GM19035 (cell line): ENCODE measurements at regions not wholly inside any gene's neighbourhood (a gene's known extent, or its start where the extent isn't known, plus 50 kb on each side); places are given as distances from the start of the nearest gene placed in this dataset.
"Not testable (repeated sequence)": the region's sequence is repeated elsewhere in the genome, so short reads cannot be mapped to it uniquely, and the experiment has no call there.

ENCODE experiments used
- ATAC-seq: cut with Tn5 transposase; IDR thresholded peaks from one replicate; pipeline ENCODE4 v1.9.1; 2021; ENCODE audit not compliant: unreplicated experiment

DNA sequence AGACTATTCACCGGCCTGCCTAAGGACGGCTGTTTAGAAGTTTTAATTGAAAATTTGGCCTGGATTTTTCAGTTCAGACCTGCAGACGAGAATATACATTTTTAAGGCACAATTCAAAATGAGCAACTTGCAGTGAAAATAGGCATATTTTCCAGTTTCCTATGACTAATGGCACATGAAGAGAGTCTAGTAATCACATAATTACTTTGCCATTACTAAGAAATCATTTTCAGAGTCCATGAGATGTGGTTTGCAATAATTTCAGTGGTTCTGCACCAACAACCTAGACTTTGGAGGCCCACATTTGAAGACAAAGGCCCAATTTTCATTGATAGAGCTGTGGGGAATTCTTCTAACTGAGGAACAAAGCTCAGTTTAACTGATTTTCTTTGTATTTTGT lies 205.3 kb downstream of the SOX2 start:
- ATAC-seq, result no peak

DNA sequence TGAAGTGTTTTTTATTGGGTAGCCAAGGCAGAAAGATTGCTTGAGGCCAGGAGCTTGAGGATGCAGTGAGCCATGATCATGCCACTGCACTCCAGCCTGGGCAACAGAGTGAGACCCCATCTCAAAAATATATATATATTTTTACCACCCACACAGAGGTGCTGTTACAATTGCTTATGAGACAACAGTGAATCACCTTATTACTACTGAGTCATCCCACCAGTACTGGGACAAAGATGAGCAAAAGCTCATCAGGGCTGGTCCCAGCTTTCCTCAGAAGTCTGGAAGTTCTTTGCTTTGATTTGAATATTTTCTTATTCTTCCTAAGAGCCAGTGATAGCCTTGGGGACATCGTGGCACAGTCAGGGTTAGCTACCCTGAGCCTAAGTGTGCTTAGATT lies 207.7 kb downstream of the SOX2 start:
- no peak for ATAC-seq

DNA sequence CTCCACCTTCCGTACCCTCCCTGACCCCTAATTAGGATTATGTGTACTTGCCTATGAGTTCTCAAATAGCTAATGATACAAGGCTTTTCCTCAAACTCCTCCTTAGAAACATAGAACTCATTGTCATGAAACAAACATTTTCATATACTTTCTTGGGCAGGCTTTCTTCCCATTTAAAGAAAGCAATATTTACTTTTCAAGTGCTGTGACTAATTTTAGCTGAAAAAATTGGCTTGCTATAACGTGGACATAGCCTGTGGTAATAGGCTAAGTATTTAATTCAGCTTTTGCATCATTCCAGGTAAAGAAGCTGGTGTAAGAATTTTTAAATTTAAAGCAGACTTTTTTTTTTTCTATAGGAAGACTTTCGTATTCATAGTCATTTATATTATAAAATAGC lies 208.7 kb downstream of the SOX2 start:
- no peak for ATAC-seq

DNA sequence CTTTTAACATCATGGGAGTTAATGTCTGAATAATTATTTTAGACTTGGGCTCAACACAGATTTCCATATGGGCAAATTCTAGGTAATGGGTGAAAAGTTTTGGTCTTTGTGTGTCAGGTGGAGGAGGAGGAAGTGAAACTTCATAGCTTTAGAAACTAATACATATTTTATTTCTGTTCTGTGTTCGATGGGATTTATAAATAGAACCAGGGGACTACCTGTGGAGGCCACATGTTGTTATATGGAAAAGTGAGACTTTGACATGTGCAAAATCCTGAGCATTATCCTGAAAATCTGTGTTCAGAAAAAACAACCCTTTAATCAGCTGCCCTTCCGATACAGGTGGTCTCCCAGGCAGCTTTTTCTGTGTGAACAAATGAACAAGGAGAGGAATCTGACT lies 209.5 kb downstream of the SOX2 start:
- ATAC-seq, result peak; percentile 97

DNA sequence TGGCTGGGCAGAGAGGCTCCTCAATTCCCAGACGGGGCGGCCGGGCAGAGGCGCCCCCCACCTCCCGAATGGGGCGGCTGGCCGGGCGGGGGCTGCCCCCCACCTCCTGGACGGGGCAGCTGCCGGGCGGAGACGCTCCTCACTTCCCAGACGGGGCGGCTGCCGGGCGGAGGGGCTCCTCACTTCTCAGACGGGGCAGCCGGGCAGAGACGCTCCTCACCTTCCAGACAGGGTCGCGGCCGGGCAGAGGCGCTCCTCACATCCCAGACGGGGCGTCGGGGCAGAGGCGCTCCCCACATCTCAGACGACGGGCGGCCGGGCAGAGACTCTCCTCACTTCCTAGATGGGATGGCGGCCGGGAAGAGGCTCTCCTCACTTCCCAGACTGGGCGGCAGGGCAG lies 214.1 kb downstream of the SOX2 start:
- ATAC-seq, result not testable (repeated sequence)

DNA sequence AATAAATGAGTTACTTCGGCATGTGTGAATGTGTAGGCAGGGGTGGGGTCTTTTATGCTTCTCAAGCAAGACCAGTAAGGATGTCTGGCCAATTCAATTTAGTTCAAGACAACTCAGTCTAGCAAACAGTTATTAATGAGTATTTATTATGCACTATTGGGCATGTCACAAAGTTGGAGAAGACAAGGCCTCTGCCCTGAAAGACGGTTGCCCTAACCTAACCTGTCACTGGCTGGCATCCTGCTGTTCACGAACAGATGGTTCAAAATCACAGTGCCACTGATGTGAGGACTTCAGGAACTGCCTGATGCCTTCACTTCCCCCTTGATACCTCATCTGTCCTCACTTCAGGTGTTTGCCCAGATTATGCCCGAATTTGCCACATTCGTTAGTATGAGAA lies 217.8 kb downstream of the SOX2 start:
- no peak for ATAC-seq

DNA sequence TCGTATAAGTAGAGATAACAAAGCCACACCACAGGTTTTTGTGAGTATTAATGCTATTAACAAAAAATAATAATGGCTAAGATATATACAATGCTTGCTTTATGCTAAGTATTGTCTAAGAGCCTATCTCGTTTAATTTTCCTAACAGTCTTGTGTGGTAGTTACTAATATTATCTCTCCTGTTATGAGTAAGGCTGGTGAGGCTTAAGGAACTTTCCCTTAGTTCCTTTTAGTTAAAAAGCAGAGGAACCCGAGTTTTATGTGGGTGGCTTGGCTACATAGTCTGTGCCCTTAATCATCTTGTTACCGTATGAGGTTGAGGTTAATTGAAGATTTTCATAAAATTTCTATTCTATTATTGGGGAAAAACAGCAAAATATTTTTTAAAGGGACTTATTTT lies 218.4 kb downstream of the SOX2 start:
- ATAC-seq, result no peak

DNA sequence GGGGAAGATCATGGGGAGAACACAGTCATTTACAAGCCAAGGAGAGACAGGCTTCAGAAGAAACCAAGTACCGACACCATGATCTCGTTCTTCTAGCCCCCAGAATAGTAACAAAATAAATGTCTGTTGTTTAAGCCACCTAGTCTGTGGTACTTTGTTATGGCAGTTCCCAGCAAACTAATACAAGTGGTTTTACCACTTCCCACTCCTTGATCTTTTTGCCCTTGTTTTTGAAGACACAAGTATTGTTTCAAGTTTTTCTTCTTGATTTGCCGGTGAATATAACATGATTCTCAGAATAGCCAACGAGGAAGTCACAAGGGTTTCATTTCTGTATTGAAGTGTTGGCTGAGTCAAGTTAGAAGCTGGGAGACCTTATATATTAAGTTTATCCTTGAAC lies 220.3 kb downstream of the SOX2 start:
- ATAC-seq, result peak; percentile 70

DNA sequence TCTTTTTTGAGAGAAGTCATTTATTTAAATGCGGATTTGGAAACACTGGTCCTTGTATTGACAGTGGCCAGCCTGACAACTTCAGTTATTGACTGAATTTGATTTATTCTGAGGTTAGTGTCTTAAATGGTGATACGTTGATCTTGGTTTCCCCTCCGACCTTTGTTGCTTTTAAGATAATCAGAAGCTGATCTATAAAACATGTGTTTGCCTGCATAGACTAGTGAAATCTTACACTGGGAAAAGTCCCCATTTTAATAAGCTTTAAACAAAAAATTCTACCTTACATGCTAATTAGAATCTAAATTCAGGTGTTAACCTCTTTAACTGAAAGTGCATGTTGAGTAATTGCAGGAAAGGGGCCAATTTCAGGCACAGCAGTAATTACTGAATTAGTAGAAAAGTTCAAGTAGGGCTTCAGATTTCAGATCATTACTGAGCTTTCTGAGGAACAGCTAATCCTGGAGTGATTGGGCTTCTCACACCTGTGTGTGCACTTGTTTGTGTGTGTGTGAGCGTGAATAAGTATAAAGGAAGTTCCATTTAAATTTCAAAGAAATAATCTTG lies 221.4 kb downstream of the SOX2 start:
- ATAC-seq, result no peak

DNA sequence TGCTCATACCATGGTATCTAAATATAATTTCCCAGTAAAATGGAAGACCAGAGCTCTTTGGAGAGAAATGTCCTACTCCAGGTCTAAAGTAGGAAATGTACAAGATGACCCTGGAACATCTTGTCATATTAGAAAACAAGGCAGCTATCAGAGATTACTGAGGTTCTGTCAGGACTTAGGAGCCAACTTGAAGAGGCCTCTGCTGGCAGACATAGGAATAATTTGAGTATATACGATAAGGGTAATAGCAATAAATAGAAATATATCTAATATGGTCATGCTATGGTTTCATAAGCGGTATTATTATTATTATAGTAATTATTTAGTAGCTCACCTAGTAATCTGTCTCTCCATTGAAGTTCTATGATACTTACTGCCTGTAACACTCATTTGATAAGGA lies 224.2 kb downstream of the SOX2 start:
- no peak for ATAC-seq

DNA sequence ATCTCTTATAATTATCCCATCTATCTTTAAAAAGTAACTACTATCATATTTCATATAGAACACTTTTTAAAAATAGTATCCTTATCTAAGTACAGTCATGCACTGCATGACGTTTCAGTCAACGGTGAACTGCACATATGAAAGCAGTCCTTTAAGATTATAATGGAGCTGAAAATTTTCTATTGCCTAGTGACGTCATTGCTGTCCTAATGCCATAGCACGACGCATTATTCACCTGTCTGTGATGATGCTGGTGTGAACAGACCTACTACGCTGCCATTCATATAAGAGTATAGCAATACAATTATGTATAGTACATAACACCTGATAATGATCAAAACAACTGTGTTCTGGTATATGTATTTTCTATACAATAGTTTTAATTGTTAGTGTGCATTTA lies 225.0 kb downstream of the SOX2 start:
- no peak for ATAC-seq

DNA sequence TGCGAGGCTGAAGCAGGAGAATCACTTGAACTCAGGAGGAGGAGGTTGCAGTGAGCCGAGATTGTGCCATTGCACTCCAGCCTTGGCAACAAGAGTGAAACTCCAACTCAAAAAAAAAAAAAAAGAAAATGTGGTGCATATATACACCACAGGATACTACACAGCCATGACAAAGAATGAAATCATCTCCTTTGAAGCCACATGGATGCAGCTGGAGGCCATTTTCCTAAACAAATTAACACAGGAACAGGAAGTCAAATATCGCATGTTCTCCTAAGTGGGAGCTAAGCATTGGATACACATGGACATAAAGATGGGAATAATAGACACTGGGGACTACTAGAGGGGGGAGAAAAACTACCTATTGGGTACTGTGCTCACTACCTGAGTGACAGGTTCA lies 226.9 kb downstream of the SOX2 start:
- not testable (repeated sequence) for ATAC-seq

DNA sequence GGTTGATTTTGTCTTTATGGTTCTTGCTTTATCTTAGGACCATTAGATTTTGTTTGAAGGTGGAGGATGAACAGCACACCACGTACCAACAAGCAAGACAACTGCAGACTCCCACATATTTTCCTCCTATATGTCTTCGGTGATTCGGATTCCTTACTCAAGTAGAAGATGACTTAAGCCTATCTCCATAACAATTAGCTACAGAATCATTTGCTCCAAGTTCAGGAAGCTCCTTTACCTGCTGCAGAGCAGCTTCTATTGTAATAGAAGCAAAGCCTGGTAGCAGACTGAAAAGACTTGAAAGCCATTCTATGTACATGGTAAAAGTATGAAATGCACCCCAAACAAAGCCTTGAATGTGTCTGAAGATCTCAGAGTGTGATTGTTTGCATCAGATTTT lies 229.0 kb downstream of the SOX2 start:
- ATAC-seq, result no peak

DNA sequence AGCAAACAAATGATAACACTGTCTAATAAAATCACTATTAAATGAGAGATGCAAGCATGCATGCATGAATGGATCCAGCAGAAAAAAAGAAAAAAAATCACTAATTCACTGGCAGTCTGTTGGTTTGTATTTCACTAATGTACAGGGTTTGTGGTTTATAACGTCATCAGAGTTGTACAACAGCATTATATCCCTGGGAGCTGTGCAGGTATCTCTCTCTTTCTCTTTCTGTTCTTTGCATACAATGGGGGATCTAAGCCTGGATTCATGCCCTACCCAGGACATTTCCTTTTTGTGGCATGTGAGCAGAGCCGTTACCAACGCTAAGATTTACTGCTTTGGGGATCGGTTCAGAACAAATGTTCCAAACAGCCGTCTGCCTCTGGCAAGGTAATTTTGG lies 229.5 kb downstream of the SOX2 start:
- peak; percentile 71 for ATAC-seq

DNA sequence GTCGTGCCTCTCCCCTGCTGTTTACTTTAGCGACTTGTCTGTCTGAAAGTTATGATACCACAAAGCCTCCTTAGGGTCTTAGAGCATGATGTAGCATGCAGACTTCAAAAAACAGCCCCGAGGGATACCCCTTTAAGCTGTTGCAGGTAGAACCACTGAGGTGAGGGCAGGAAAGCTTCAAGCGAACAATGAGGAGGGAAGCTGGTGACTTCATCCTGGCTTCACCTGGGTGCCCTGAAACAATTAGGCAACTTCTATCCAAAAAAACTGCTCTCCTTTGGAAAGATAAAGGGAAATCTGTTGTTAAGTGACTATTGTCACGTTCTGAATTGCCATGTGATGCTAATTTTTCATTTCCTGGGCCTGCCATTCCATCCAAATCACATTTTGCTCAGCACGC lies 231.6 kb downstream of the SOX2 start:
- no peak for ATAC-seq

DNA sequence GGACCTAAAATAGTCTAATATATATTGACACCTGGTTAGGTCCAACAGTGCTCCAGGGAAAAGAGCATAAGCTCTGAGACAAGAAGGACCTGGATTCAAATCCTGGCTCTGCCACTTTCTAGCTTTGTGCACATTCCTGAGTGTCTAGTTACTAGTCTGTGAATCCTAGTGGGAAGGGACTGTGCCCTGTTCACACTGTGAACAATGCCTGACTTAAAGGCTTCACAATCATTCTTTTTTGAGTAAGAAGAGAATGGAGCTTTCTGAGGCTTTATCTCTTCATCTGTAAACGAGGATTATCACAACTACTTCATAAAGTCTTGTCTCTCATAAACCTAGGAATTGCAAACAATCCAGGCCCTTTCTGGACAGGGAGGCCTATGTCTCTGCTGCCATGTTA lies 235.9 kb downstream of the SOX2 start:
- no peak for ATAC-seq

DNA sequence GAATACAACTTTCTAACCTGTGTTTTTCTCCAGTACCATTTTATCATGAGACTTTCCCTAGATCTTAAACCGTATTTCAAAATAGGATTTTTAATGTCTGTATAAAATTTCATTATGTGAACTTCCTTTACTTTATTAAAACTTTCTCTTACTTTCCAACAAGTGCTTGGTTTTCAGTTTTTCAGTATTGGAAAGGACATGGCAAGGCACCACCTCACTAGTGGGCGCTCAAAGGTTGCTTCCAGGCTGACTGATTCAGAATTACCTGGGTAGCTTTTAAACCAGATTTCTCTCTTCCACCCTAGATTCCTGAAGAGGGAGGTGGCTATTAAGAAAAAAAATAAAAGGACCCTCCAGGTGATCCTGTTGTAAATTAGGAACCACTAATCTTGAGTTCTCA lies 236.6 kb downstream of the SOX2 start:
- ATAC-seq, result no peak

DNA sequence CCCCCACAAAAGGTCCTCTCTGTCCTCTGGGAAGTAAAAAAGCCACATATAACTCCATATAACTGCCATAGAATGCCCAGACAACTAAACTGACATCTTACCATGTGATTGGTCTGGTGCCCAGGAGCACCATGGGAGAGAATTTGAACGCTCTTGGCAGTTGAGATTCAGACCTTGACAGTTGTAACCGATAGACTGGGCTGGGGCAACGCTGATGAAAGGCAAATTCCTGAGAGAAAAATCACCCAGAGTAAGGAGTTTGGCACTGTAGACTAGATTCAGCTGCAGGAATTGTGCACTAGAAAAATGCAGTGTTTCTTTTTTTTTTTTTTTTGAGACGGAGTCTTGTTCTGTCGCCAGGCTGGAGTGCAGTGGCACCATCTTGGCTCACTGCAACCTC lies 240.5 kb downstream of the SOX2 start:
- no peak for ATAC-seq

DNA sequence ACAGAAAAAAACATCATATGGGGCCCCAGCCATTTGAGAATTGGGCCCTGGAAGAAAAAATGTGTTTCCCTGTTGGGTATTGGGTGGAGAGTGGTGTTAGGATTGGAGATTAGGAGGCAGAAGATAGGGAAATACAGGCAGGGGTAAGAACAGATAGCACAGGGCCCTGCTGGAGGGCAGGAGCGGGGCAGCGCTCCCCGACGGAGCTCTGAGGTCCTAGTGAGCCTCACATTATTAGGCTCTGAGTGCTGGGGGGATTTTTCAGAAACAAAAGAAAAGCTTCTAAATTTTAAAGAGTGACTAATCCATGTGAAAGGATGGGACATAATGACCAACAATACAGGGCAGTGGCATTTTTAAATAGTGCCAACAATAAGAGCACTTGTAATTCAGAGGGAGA lies 241.2 kb downstream of the SOX2 start:
- no peak for ATAC-seq

DNA sequence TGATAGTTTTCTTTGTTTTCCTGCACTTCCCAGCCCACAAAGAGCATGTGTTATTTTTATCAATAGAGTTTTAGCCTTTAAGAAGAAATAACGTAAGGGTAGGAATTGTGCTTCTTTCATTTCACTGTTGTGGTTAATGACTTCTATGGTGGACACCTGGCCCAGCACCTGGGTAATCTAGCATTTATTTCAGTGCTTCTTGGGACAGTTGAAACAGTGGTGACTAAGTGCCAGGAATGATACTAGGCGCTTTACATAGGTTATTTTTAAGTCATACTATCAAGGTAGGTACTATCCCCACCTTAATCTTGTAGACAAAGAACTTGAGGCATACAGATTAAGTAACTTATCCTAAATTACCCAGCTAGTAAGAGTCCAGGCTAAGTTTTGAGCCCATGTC lies 243.8 kb downstream of the SOX2 start:
- ATAC-seq, result no peak

DNA sequence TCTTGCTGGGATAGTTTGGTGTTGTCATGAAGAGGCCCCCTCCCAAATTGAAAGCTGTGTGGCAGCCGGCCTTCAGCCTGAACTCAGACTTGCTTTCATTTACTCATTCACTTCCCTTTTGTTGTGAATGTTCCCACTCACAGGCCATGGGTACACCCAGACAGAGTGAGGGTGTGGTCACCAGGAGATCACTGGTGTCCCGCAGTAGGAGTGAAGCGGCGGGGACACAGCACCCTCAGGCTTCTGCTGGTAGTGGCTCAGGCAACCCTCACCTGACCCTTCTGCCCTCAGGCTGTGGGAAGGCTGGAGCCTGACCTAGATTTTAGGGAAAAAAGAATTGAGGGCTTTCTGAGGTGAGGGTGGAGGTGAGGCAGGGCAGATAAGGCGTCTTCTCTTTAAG lies 244.4 kb downstream of the SOX2 start:
- ATAC-seq, result no peak

DNA sequence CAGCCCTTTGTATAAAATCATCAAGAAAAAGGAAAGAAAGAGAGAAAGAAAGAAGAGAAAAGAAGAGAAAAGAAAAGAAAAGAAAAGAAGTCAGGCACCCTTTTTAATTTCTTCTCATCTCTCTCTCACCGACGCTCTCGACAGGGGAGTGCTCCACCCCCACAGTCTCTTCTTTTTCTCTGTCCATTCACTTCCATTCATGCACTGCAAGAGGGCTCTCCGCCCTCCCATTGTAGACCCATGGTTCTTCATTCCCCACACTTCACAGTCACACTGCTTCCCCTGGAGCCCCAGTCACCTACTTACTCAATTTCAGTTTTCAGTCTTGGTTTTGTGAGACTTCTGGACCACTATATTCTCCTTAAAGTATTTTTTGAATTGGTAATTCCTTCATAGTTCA lies 254.7 kb downstream of the SOX2 start:
- no peak for ATAC-seq

DNA sequence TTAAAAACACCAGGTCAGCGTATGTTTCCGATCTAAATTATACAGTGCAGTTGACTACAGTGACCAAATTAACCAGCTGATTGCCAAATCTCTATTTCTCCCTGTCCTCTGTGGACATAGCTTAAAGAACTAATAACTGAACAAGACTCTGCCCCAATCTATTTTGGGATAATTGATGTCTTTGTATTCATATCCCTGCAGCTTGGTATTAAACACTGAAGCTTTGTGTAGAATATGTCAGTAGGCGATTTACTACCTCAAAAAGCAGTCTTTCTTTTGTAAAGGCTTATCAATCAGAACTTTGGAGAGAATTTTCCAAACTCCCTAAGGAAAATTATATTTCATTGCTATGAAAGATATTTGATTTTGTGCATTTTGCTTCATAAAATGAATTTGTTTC lies 258.2 kb downstream of the SOX2 start:
- no peak for ATAC-seq

DNA sequence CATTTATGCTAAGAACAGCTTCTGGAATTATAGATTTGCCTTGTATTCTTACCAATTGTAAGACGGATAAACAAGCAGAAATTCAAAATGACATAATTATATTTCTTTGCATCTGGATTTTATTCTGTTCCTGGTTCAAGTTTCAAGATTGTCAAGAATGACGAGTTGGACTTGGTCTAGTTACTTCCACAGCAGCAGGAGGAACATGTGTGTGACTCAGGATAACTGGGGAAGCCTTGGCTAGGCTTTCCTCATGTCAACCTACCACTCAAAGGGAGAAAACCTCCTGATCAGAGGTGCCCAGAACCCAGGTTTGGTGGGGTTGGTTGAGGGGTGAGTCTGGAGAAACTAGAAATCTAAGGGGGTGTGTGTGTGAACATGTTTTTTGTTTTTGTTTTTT lies 259.7 kb downstream of the SOX2 start:
- no peak for ATAC-seq
